Breast epithelium (tissue), 3 donors: ENCODE measurements at regions not wholly inside any gene's neighbourhood (a gene's known extent, or its start where the extent isn't known, plus 50 kb on each side); places are given as distances from the start of the nearest gene placed in this dataset.

Source experiments
- POLR2A ChIP-seq: fragments of 450-650 bp; IDR thresholded peaks from one replicate; pipeline ENCODE4 v1.6.1; 2016; ENCODE audit warnings: antibody characterized with exemption, mild to moderate bottlenecking, moderate library complexity
- POLR2AphosphoS5 ChIP-seq, 3 donors: sonication (generic); formaldehyde crosslinking; IDR thresholded peaks; one replicate each; pipeline ENCODE4 v1.6.1; 2017; ENCODE audit warnings: antibody characterized with exemption in 3 of 3
- TF ChIP-seq, protein P1 (sequence below), 3 donors: fragments of 450-650 bp; IDR thresholded peaks; one replicate each; pipeline ENCODE4 v1.5.1; 2016 to 2017; ENCODE audit warnings: antibody characterized with exemption in 3 of 3, mild to moderate bottlenecking in 3 of 3, moderate library complexity in 3 of 3

- TF ChIP-seq POLR2AphosphoS5 (IDR thresholded peaks at IDR 0.05): no peak
- TF ChIP-seq POLR2A: no peak
- TF ChIP-seq, protein P1, sequence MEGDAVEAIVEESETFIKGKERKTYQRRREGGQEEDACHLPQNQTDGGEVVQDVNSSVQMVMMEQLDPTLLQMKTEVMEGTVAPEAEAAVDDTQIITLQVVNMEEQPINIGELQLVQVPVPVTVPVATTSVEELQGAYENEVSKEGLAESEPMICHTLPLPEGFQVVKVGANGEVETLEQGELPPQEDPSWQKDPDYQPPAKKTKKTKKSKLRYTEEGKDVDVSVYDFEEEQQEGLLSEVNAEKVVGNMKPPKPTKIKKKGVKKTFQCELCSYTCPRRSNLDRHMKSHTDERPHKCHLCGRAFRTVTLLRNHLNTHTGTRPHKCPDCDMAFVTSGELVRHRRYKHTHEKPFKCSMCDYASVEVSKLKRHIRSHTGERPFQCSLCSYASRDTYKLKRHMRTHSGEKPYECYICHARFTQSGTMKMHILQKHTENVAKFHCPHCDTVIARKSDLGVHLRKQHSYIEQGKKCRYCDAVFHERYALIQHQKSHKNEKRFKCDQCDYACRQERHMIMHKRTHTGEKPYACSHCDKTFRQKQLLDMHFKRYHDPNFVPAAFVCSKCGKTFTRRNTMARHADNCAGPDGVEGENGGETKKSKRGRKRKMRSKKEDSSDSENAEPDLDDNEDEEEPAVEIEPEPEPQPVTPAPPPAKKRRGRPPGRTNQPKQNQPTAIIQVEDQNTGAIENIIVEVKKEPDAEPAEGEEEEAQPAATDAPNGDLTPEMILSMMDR (IDR thresholded peaks at IDR 0.05): no peak
Observed at GRCh38 chr6:14797875-14798593, 447.8 kb upstream of the JARID2 start.
